SK-N-SH treated with all-trans-retinoic acid at 6 μM for 48 hours (cell line): ENCODE measurements at regions not wholly inside any gene's neighbourhood (a gene's known extent, or its start where the extent isn't known, plus 50 kb on each side); places are given as distances from the start of the nearest gene placed in this dataset.

Experiments used
- ATAC-seq: fragments of 200-7000 bp; cut with Tn5 transposase; 3 replicates; pipeline ENCODE4 v1.9.1; 2020; ENCODE audit warnings: mild to moderate bottlenecking, moderate library complexity
- ARNTL ChIP-seq: fragments of 450-650 bp; formaldehyde crosslinking; IDR thresholded peaks from 2 replicates; pipeline ENCODE4 v1.5.0; 2020; ENCODE audit warnings: low read depth, mild to moderate bottlenecking, moderate library complexity, borderline replicate concordance
- BACH2 ChIP-seq: fragments of 250-450 bp; sonication (Bioruptor Pico); IDR thresholded peaks from 2 replicates; pipeline ENCODE4 v1.9.0; 2021; ENCODE audit warnings: mild to moderate bottlenecking, borderline replicate concordance
- CREB5 ChIP-seq: fragments of 250-450 bp; sonication (Bioruptor Pico); IDR thresholded peaks from 2 replicates; pipeline ENCODE4 v1.5.1; 2020; ENCODE audit warnings: low read depth, mild to moderate bottlenecking, moderate library complexity
- CSDC2 ChIP-seq: fragments of 250-450 bp; sonication (Bioruptor Pico); IDR thresholded peaks from 2 replicates; pipeline ENCODE4 v1.5.0; 2020; ENCODE audit warnings: mild to moderate bottlenecking, moderate library complexity
- GLIS3 ChIP-seq: fragments of 250-450 bp; sonication (Bioruptor Pico); IDR thresholded peaks from 2 replicates; pipeline ENCODE4 v1.5.0; 2020; ENCODE audit warnings: mild to moderate bottlenecking, moderate library complexity
- ISL1 ChIP-seq: fragments of 250-450 bp; sonication (Bioruptor Pico); IDR thresholded peaks from 2 replicates; pipeline ENCODE4 v2.1.2; 2022; ENCODE audit warnings: mild to moderate bottlenecking, moderate library complexity
- OSR1 ChIP-seq: fragments of 250-450 bp; sonication (Bioruptor Pico); IDR thresholded peaks from 2 replicates; pipeline ENCODE4 v1.8.0; 2022; ENCODE audit warnings: moderate library complexity, mild to moderate bottlenecking, inconsistent platforms
- PATZ1 ChIP-seq: fragments of 250-450 bp; sonication (Bioruptor Pico); IDR thresholded peaks from 2 replicates; pipeline ENCODE4 v1.8.0; 2020; ENCODE audit warnings: mild to moderate bottlenecking, moderate library complexity, borderline replicate concordance
- POU6F1 ChIP-seq: fragments of 250-450 bp; sonication (Bioruptor Pico); IDR thresholded peaks from 2 replicates; pipeline ENCODE4 v1.8.0; 2021; ENCODE audit warnings: low read depth, mild to moderate bottlenecking, moderate library complexity, borderline replicate concordance
- RARB ChIP-seq: fragments of 250-450 bp; sonication (Bioruptor Pico); IDR thresholded peaks from 2 replicates; pipeline ENCODE4 v1.8.0; 2021; ENCODE audit warnings: mild to moderate bottlenecking, moderate library complexity
- SNAI2 ChIP-seq: fragments of 250-450 bp; sonication (Bioruptor Pico); IDR thresholded peaks from 2 replicates; pipeline ENCODE4 v1.5.0; 2020; ENCODE audit warnings: mild to moderate bottlenecking, moderate library complexity
- TCF4 ChIP-seq: fragments of 250-450 bp; sonication (Bioruptor Pico); IDR thresholded peaks from 2 replicates; pipeline ENCODE4 v1.8.0; 2021; ENCODE audit warnings: mild to moderate bottlenecking, moderate library complexity, borderline replicate concordance
- TOX ChIP-seq: fragments of 250-450 bp; sonication (Bioruptor Pico); IDR thresholded peaks from 2 replicates; pipeline ENCODE4 v1.8.0; 2021; ENCODE audit warnings: mild to moderate bottlenecking, moderate library complexity, borderline replicate concordance
- TSHZ2 ChIP-seq: fragments of 250-450 bp; sonication (Bioruptor Pico); IDR thresholded peaks from 2 replicates; pipeline ENCODE4 v1.5.0; 2020; ENCODE audit warnings: mild to moderate bottlenecking, moderate library complexity
- ZC3H10 ChIP-seq: fragments of 250-450 bp; sonication (Bioruptor Pico); IDR thresholded peaks from 2 replicates; pipeline ENCODE4 v1.5.1; 2021; ENCODE audit warnings: mild to moderate bottlenecking, moderate library complexity
- ZFP3 ChIP-seq: fragments of 250-450 bp; sonication (Bioruptor Pico); IDR thresholded peaks from 2 replicates; pipeline ENCODE4 v1.5.0; 2020; ENCODE audit warnings: mild to moderate bottlenecking, moderate library complexity
- ZFP30 ChIP-seq: fragments of 450-650 bp; formaldehyde crosslinking; IDR thresholded peaks from 2 replicates; pipeline ENCODE4 v1.5.0; 2022; ENCODE audit warnings: mild to moderate bottlenecking, moderate library complexity
- ZNF565 ChIP-seq: fragments of 450-650 bp; formaldehyde crosslinking; conservative IDR thresholded peaks from 2 replicates; pipeline ENCODE4 v1.5.0; 2020; ENCODE audit warnings: low read depth, mild to moderate bottlenecking, moderate library complexity
- ZNF70 ChIP-seq: fragments of 450-650 bp; formaldehyde crosslinking; IDR thresholded peaks from 2 replicates; pipeline ENCODE4 v1.5.0; 2020; ENCODE audit warnings: mild to moderate bottlenecking, moderate library complexity
- ZNF8 ChIP-seq: fragments of 450-650 bp; formaldehyde crosslinking; IDR thresholded peaks from 2 replicates; pipeline ENCODE4 v1.5.0; 2020; ENCODE audit warnings: mild to moderate bottlenecking, moderate library complexity

GRCh38 chr5:91280362-91281269 is 102.5 kb downstream of the ARRDC3 start (continued):
- TF ChIP-seq BACH2, result peak; percentile 98; the same call in 1 of the 2 replicates
- peak; percentile 50; the same call in 1 of the 2 replicates for TF ChIP-seq POU6F1
- 0 out of 2 replicates have a peak, but pooled peaks have one; percentile 60 for TF ChIP-seq RARB (CRISPR knock-in tag)
- TF ChIP-seq CREB5, result no peak
- TF ChIP-seq TCF4 (CRISPR knock-in tag), result peak; percentile 47; the same call in 1 of the 2 replicates
- TF ChIP-seq TOX (CRISPR knock-in tag), result 0 out of 2 replicates have a peak, but pooled peaks have one; percentile 7
- TF ChIP-seq ZFP3 (CRISPR knock-in tag), result peak; percentile 56; the same call in 1 of the 2 replicates
- TF ChIP-seq, all 23 proteins: peak for 12

GRCh38 chr5:91277840-91278239 is 105.3 kb downstream of the ARRDC3 start:
- TF ChIP-seq SNAI2 (CRISPR knock-in tag) (no peak), TSHZ2 (no peak), ARNTL (CRISPR knock-in tag) (no peak), RARB (CRISPR knock-in tag) (no peak), ZFP30 (CRISPR knock-in tag) (no peak), ZNF8 (CRISPR knock-in tag) (no peak), TOX (CRISPR knock-in tag) (no peak), BACH2 (no peak), ZFP3 (CRISPR knock-in tag) (no peak), ZNF70 (CRISPR knock-in tag) (no peak), POU6F1 (no peak), GLIS3 (CRISPR knock-in tag) (no peak), CREB5 (no peak), CSDC2 (CRISPR knock-in tag) (no peak)
- TF ChIP-seq, all 23 proteins: peak for 0
- ATAC-seq, result no peak

- no peak for ATAC-seq
- TF ChIP-seq ISL1 (CRISPR knock-in tag) (no peak), TOX (CRISPR knock-in tag) (no peak), ZNF565 (CRISPR knock-in tag) (no peak), ZC3H10 (CRISPR knock-in tag) (no peak), BACH2 (no peak), ZFP30 (CRISPR knock-in tag) (no peak), ZNF8 (CRISPR knock-in tag) (no peak), ARNTL (CRISPR knock-in tag) (no peak), OSR1 (CRISPR knock-in tag) (no peak), RARB (CRISPR knock-in tag) (no peak), PATZ1 (no peak), ZNF70 (CRISPR knock-in tag) (no peak), ZFP3 (CRISPR knock-in tag) (no peak), POU6F1 (no peak), GLIS3 (CRISPR knock-in tag) (no peak)
Observed at GRCh38 chr5:91277093-91277626, 106.0 kb downstream of the ARRDC3 start.
